ENCODE measurements at regions not wholly inside any gene's neighbourhood (a gene's known extent, or its start where the extent isn't known, plus 50 kb on each side); places are given as distances from the start of the nearest gene placed in this dataset.

GRCh38 chr10:93152136-93152535 is 78.4 kb downstream of the CYP26A1 start:
- Histone ChIP-seq H3K79me2 (ENCODE audit: control insufficient read depth, insufficient read depth, low read length) (no peaks in the 10 kb centered on the region), H3K9me1 (replicated peaks; ENCODE audit: control insufficient read depth, extremely low read depth, insufficient read depth, low read length) (no peaks in the 10 kb centered on the region), H3K36me3 (ENCODE audit: control insufficient read depth in 2 of 2, extremely low read depth in 1 of 2, insufficient read depth in 2 of 2, low read length in 2 of 2) (no peaks in the 10 kb centered on the region), H3K27ac (ENCODE audit: insufficient read depth, low read depth, low read length) (no peak overlapping the region), H4K20me1 (replicated peaks; ENCODE audit: control insufficient read depth, extremely low read depth, insufficient read depth, low read length) (no peaks in the 10 kb centered on the region), H2AFZ (ENCODE audit: low read depth, low read length) (no peak overlapping the region), H3K4me2 (ENCODE audit: insufficient read depth, low read length) (no peak overlapping the region), H3K9ac (replicated peaks; ENCODE audit: extremely low read depth, insufficient read depth, low read length) (no peak overlapping the region), H3K4me3 (replicated peaks in 1 of 3; ENCODE audit: insufficient read depth in 1 of 3, low read depth in 1 of 3, low read length in 3 of 3) (no peak overlapping the region), H3K27me3 (ENCODE audit: control insufficient read depth in 2 of 2, insufficient read depth in 2 of 2, low read length in 2 of 2) (peaks cover 5 to 7% of the 10 kb centered on the region in 2 experiments), H3K4me1 (ENCODE audit: control insufficient read depth, extremely low read depth, insufficient read depth, low read length) (no peaks in the 10 kb centered on the region), H3K9me3 (replicated peaks; ENCODE audit: control insufficient read depth, insufficient read depth, low read length) (no peaks in the 10 kb centered on the region)
- dilution Hi-C loops (cut with MboI; ENCODE audit: extremely low pct_ligation_motif_present, low sequenced_read_pairs) (no loop called here), intact Hi-C loops (cut with micrococcal nuclease) (no loop called here)
- FAIRE-seq (no peak), DNase-seq (ENCODE audit: low read depth, low spot score) (no peak)
- no peak for TF ChIP-seq EZH2 (IDR thresholded peaks at IDR 0.05; ENCODE audit: borderline replicate concordance, low read depth, low read length, severe bottlenecking)
- TF ChIP-seq JUN (IDR thresholded peaks at IDR 0.05; ENCODE audit: borderline replicate concordance, insufficient read depth, insufficient read length, low read depth) = no peak
- TF ChIP-seq MAX (IDR thresholded peaks at IDR 0.05; ENCODE audit: insufficient read depth, insufficient read length) = no peak
- POLR2A ChIA-PET = no interaction called here
- no TSS peak for BruUV-seq (replicated peaks)
- CTCF ChIA-PET = interaction anchor here (1.4 kb wide), 1 partner anchor 25 kb away, joined by 3 read pairs; no protein-coding TSS in a partner anchor

- TF ChIP-seq CTCF (IDR thresholded peaks at IDR 0.05; ENCODE audit: extremely low read depth in 1 of 2, insufficient read depth in 1 of 2, low read depth in 1 of 2, low read length in 2 of 2) (no peak), POLR2AphosphoS5 (IDR thresholded peaks at IDR 0.05; ENCODE audit: insufficient read depth, low read depth, low read length) (no peak), FOS (IDR thresholded peaks at IDR 0.05; ENCODE audit: borderline replicate concordance, insufficient read depth, low read length) (no peak), JUN (IDR thresholded peaks at IDR 0.05; ENCODE audit: borderline replicate concordance, insufficient read depth, insufficient read length, low read depth) (no peak), MAX (IDR thresholded peaks at IDR 0.05; ENCODE audit: insufficient read depth, insufficient read length) (no peak)
- POLR2A ChIA-PET = no interaction called here
- H3K9me1 ChIP-seq (replicated peaks; ENCODE audit: control insufficient read depth, extremely low read depth, insufficient read depth, low read length) = no peaks in the 10 kb centered on the region
- dilution Hi-C loops (cut with MboI; ENCODE audit: extremely low pct_ligation_motif_present, low sequenced_read_pairs) = no loop called here
- no peaks in the 10 kb centered on the region for H3K79me2 ChIP-seq (ENCODE audit: control insufficient read depth, insufficient read depth, low read length)
- H3K4me1 ChIP-seq (ENCODE audit: control insufficient read depth, extremely low read depth, insufficient read depth, low read length) = no peaks in the 10 kb centered on the region
- no peaks in the 10 kb centered on the region for H3K36me3 ChIP-seq (ENCODE audit: control insufficient read depth in 2 of 2, extremely low read depth in 1 of 2, insufficient read depth in 2 of 2, low read length in 2 of 2)
- H3K9me3 ChIP-seq (replicated peaks; ENCODE audit: control insufficient read depth, insufficient read depth, low read length) = no peaks in the 10 kb centered on the region
- no peak for DNase-seq (ENCODE audit: low read depth, low spot score)
- peaks cover 0 to 2% of the 10 kb centered on the region in 2 experiments for H3K27me3 ChIP-seq (ENCODE audit: control insufficient read depth in 2 of 2, insufficient read depth in 2 of 2, low read length in 2 of 2)
- H4K20me1 ChIP-seq (replicated peaks; ENCODE audit: control insufficient read depth, extremely low read depth, insufficient read depth, low read length) = no peaks in the 10 kb centered on the region
- no peak overlapping the region for H3K4me2 ChIP-seq (ENCODE audit: insufficient read depth, low read length)
- intact Hi-C loops (cut with micrococcal nuclease) = no loop called here
- no peak overlapping the region for H3K9ac ChIP-seq (replicated peaks; ENCODE audit: extremely low read depth, insufficient read depth, low read length)
- CTCF ChIA-PET = no interaction called here
- no peak overlapping the region for H2AFZ ChIP-seq (ENCODE audit: low read depth, low read length)
- no peak overlapping the region for H3K4me3 ChIP-seq (replicated peaks in 1 of 3; ENCODE audit: insufficient read depth in 1 of 3, low read depth in 1 of 3, low read length in 3 of 3)
- H3K27ac ChIP-seq (ENCODE audit: insufficient read depth, low read depth, low read length) = no peak overlapping the region
- BruUV-seq (replicated peaks) = no TSS peak
- no peak for FAIRE-seq
Measured at GRCh38 chr10:93154531-93154930, 80.8 kb downstream of the CYP26A1 start.
